ENCODE measurements at regions not wholly inside any gene's neighbourhood (a gene's known extent, or its start where the extent isn't known, plus 50 kb on each side); places are given as distances from the start of the nearest gene placed in this dataset.

GRCh38 chr9:82616545-82616944, 446.4 kb downstream of the RASEF start:
- TF ChIP-seq CTCF (IDR thresholded peaks at IDR 0.05): no peak
- TF ChIP-seq EZH2 (IDR thresholded peaks at IDR 0.05; ENCODE audit: borderline replicate concordance, insufficient read depth, low read depth, low read length, poor library complexity, severe bottlenecking): no peak
